ENCODE measurements at regions not wholly inside any gene's neighbourhood (a gene's known extent, or its start where the extent isn't known, plus 50 kb on each side); places are given as distances from the start of the nearest gene placed in this dataset.
"Not testable (repeated sequence)": the region's sequence is repeated elsewhere in the genome, so short reads cannot be mapped to it uniquely, and the experiment has no call there.

- DNase-seq, result peak; percentile 8
Measured at GRCh38 chr1:55304229-55304740, 89.1 kb upstream of the USP24 start.

- DNase-seq, result no peak
Measured at GRCh38 chr1:55302972-55303371, 87.8 kb upstream of the USP24 start.

GRCh38 chr1:55301912-55302311 lies 86.7 kb upstream of the USP24 start:
- no peak for DNase-seq

GRCh38 chr1:55300975-55301374 lies 85.8 kb upstream of the USP24 start:
- no peak for DNase-seq

- no peak for DNase-seq
Measured at GRCh38 chr1:55298167-55298894, 83.2 kb upstream of the USP24 start.

- DNase-seq, result not testable (repeated sequence)
Measured at GRCh38 chr1:55296247-55296646, 81.1 kb upstream of the USP24 start.

- DNase-seq, result no peak
Measured at GRCh38 chr1:55289614-55290013, 74.5 kb upstream of the USP24 start.

GRCh38 chr1:55289042-55289441 lies 73.9 kb upstream of the USP24 start:
- DNase-seq, result no peak

- no peak for DNase-seq
Measured at GRCh38 chr1:55288245-55288644, 73.1 kb upstream of the USP24 start.

- DNase-seq, result no peak
Measured at GRCh38 chr1:55287723-55288122, 72.6 kb upstream of the USP24 start.

GRCh38 chr1:55286856-55287602 lies 71.9 kb upstream of the USP24 start:
- no peak for DNase-seq

GRCh38 chr1:55285834-55286233 lies 70.7 kb upstream of the USP24 start:
- no peak for DNase-seq

- DNase-seq, result peak; percentile 30
Measured at GRCh38 chr1:55284856-55285255, 69.7 kb upstream of the USP24 start.

GRCh38 chr1:55282058-55282457 lies 66.9 kb upstream of the USP24 start:
- no peak for DNase-seq

GRCh38 chr1:55280731-55281130 lies 65.6 kb upstream of the USP24 start:
- DNase-seq, result no peak

GRCh38 chr1:55279627-55280026 lies 64.5 kb upstream of the USP24 start:
- DNase-seq, result no peak

GRCh38 chr1:55278378-55278777 lies 63.2 kb upstream of the USP24 start:
- no peak for DNase-seq

GRCh38 chr1:55277377-55278130 lies 62.4 kb upstream of the USP24 start:
- peak; percentile 65 for DNase-seq

- DNase-seq, result no peak
Measured at GRCh38 chr1:55276671-55277376, 61.7 kb upstream of the USP24 start.

- DNase-seq, result no peak
Measured at GRCh38 chr1:55275941-55276341, 60.8 kb upstream of the USP24 start.

GRCh38 chr1:55275151-55275748 lies 60.1 kb upstream of the USP24 start:
- no peak for DNase-seq

- no peak for DNase-seq
Measured at GRCh38 chr1:55272994-55273393, 57.8 kb upstream of the USP24 start.

Measured in NCI-H69 (cell line).